ENCODE measurements at regions not wholly inside any gene's neighbourhood (a gene's known extent, or its start where the extent isn't known, plus 50 kb on each side); places are given as distances from the start of the nearest gene placed in this dataset.

DNA sequence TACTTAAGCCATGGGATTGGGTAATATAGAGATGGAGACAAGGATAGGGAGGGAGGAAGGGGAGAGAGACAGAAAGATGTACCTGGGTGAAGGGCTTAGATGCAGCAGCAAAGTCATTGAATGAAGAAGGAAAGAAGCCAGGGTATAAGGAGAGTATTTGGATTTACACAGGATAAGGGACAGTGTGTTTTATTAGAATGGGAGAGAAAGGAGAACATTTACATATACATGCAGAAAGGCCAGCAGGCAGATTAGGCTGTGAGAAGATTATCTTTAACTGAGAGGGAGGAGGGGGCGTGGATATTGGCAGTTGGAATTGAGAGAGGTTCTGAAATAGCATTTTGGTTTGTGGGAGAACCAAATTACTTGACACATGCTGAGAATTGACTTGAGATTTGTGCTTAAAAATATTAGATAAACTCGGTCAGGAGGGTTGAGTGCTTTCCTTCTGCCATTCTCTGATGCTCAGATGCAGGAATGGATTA lies 161.5 kb upstream of the ZNF804B start:
- TF ChIP-seq POLR2A (IDR thresholded peaks at IDR 0.05) = no peak
- TF ChIP-seq, protein P1, sequence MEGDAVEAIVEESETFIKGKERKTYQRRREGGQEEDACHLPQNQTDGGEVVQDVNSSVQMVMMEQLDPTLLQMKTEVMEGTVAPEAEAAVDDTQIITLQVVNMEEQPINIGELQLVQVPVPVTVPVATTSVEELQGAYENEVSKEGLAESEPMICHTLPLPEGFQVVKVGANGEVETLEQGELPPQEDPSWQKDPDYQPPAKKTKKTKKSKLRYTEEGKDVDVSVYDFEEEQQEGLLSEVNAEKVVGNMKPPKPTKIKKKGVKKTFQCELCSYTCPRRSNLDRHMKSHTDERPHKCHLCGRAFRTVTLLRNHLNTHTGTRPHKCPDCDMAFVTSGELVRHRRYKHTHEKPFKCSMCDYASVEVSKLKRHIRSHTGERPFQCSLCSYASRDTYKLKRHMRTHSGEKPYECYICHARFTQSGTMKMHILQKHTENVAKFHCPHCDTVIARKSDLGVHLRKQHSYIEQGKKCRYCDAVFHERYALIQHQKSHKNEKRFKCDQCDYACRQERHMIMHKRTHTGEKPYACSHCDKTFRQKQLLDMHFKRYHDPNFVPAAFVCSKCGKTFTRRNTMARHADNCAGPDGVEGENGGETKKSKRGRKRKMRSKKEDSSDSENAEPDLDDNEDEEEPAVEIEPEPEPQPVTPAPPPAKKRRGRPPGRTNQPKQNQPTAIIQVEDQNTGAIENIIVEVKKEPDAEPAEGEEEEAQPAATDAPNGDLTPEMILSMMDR (IDR thresholded peaks at IDR 0.05) = no peak

Data from ovary (tissue), 3 donors.